H9 (cell line): ENCODE measurements at regions not wholly inside any gene's neighbourhood (a gene's known extent, or its start where the extent isn't known, plus 50 kb on each side); places are given as distances from the start of the nearest gene placed in this dataset.

ENCODE experiments used
- DNase-seq: peaks from one replicate; pipeline ENCODE4 v3.0.0-alpha.2; 2017
- H2AFZ ChIP-seq: one replicate; pipeline ENCODE4 v1.6.1; 2013; ENCODE audit warnings: mild to moderate bottlenecking, low read length, control low read depth, moderate library complexity
- H2AK5ac ChIP-seq: 2 replicates; pipeline ENCODE4 v1.6.1; 2013; ENCODE audit warnings: low read length, control low read depth, mixed read lengths; ENCODE audit not compliant: insufficient read length
- H2BK120ac ChIP-seq: one replicate; pipeline ENCODE4 v1.6.1; 2013; ENCODE audit warnings: low read depth, mild to moderate bottlenecking, low read length, control low read depth, inconsistent platforms; ENCODE audit not compliant: poor library complexity, severe bottlenecking
- H2BK12ac ChIP-seq: 2 replicates; pipeline ENCODE4 v1.6.1; 2013; ENCODE audit warnings: low read length, control low read depth, mixed read lengths, low read depth; ENCODE audit not compliant: insufficient read length
- H2BK15ac ChIP-seq: 2 replicates; pipeline ENCODE4 v1.6.1; 2013; ENCODE audit warnings: low read depth, low read length, control low read depth
- H2BK20ac ChIP-seq: one replicate; pipeline ENCODE4 v1.6.1; 2013; ENCODE audit warnings: low read depth, mild to moderate bottlenecking, low read length, control low read depth, inconsistent platforms; ENCODE audit not compliant: poor library complexity, severe bottlenecking
- H2BK5ac ChIP-seq: 2 replicates; pipeline ENCODE4 v1.6.1; 2013; ENCODE audit warnings: low read length, control low read depth, mixed read lengths; ENCODE audit not compliant: insufficient read length
- H3K14ac ChIP-seq: 2 replicates; pipeline ENCODE4 v1.6.1; 2013; ENCODE audit warnings: low read length, control low read depth; ENCODE audit not compliant: insufficient read depth
- H3K18ac ChIP-seq: 2 replicates; pipeline ENCODE4 v1.6.1; 2013; ENCODE audit warnings: low read depth, mild to moderate bottlenecking, mixed read lengths, low read length, control low read depth; ENCODE audit not compliant: insufficient read length
- H3K23ac ChIP-seq: 2 replicates; pipeline ENCODE4 v1.6.1; 2013; ENCODE audit warnings: low read length, control low read depth, mixed read lengths, low read depth; ENCODE audit not compliant: insufficient read length
- H3K23me2 ChIP-seq: 2 replicates; pipeline ENCODE4 v1.6.1; 2013; ENCODE audit warnings: low read depth, mild to moderate bottlenecking, mixed read lengths, low read length, control low read depth; ENCODE audit not compliant: insufficient read length, poor library complexity, severe bottlenecking
- H3K27ac ChIP-seq: 2 replicates; pipeline ENCODE4 v1.5.1; 2013; ENCODE audit warnings: low read length, control low read depth, mixed read lengths, low read depth; ENCODE audit not compliant: insufficient read length
- H3K27me3 ChIP-seq: 2 replicates; pipeline ENCODE4 v1.6.1; 2013; ENCODE audit warnings: low read length, control low read depth, inconsistent platforms; ENCODE audit not compliant: insufficient read depth
- H3K4ac ChIP-seq: 2 replicates; pipeline ENCODE4 v1.6.1; 2013; ENCODE audit warnings: low read depth, mild to moderate bottlenecking, control low read depth, inconsistent platforms, low read length, moderate library complexity
- H3K4me1 ChIP-seq: 2 replicates; pipeline ENCODE4 v1.6.1; 2013; ENCODE audit warnings: low read length, control low read depth, inconsistent platforms; ENCODE audit not compliant: insufficient read depth
- H3K4me2 ChIP-seq: 2 replicates; pipeline ENCODE4 v1.6.1; 2013; ENCODE audit warnings: low read length, control low read depth, mixed read lengths; ENCODE audit not compliant: insufficient read length, insufficient read depth
- H3K56ac ChIP-seq: 2 replicates; pipeline ENCODE4 v1.6.1; 2013; ENCODE audit warnings: low read depth, mild to moderate bottlenecking, mixed read lengths, low read length, control low read depth; ENCODE audit not compliant: insufficient read length
- H3K79me1 ChIP-seq: 2 replicates; pipeline ENCODE4 v1.6.1; 2013; ENCODE audit warnings: low read depth, mild to moderate bottlenecking, moderate library complexity, low read length, control low read depth, inconsistent platforms; ENCODE audit not compliant: insufficient read depth, poor library complexity, severe bottlenecking
- H3K79me2 ChIP-seq: 2 replicates; pipeline ENCODE4 v1.6.1; 2013; ENCODE audit warnings: low read length, control low read depth, inconsistent platforms; ENCODE audit not compliant: insufficient read depth
- H3K9ac ChIP-seq: 2 replicates; pipeline ENCODE4 v1.6.1; 2013; ENCODE audit warnings: low read length, control low read depth, mixed read lengths; ENCODE audit not compliant: insufficient read length; ENCODE audit errors: extremely low read depth
- H3K9me3 ChIP-seq: one replicate; pipeline ENCODE4 v1.6.1; 2013; ENCODE audit warnings: low read depth, low read length, inconsistent platforms; ENCODE audit not compliant: control insufficient read depth
- H3T11ph ChIP-seq: one replicate; pipeline ENCODE4 v1.6.1; 2013; ENCODE audit warnings: mild to moderate bottlenecking, low read length, control low read depth, inconsistent platforms
- H4K20me1 ChIP-seq: one replicate; pipeline ENCODE4 v1.6.1; 2013; ENCODE audit not compliant: control insufficient read depth, insufficient read length, insufficient read depth
- H4K5ac ChIP-seq: 2 replicates; pipeline ENCODE4 v1.6.1; 2013; ENCODE audit warnings: low read depth, mild to moderate bottlenecking, mixed read lengths, low read length, control low read depth; ENCODE audit not compliant: insufficient read length
- H4K8ac ChIP-seq: replicated peaks from 2 replicates; pipeline ENCODE4 v1.6.1; 2013; ENCODE audit warnings: low read length, control low read depth, mixed read lengths, low read depth; ENCODE audit not compliant: insufficient read length
- H4K91ac ChIP-seq: 2 replicates; pipeline ENCODE4 v1.6.1; 2013; ENCODE audit warnings: low read depth, mild to moderate bottlenecking, moderate library complexity, mixed read lengths, low read length, control low read depth; ENCODE audit not compliant: insufficient read length
- H3K27ac Mint-ChIP-seq, 3 experiments: 2 replicates in 2 of 3; 3 replicates in 1 of 3; pipeline ENCODE4 v1.8.0; 2020 to 2021; ENCODE audit warnings: mixed read lengths in 3 of 3, mild to moderate bottlenecking in 1 of 3, moderate library complexity in 1 of 3
- H3K27me3 Mint-ChIP-seq: 2 replicates; pipeline ENCODE4 v1.8.0; 2021; ENCODE audit warnings: low read depth, mild to moderate bottlenecking, moderate library complexity, mixed read lengths
- H3K36me3 Mint-ChIP-seq, 3 experiments: 2 replicates in 2 of 3; 3 replicates in 1 of 3; pipeline ENCODE4 v1.8.0; 2020 to 2021; ENCODE audit warnings: low read depth in 3 of 3, mixed read lengths in 3 of 3; ENCODE audit not compliant: insufficient read depth in 1 of 3
- H3K4me1 Mint-ChIP-seq, 2 experiments: 2 replicates each; pipeline ENCODE4 v1.8.0; 2020; ENCODE audit warnings: mixed read lengths in 2 of 2
- H3K4me3 Mint-ChIP-seq, 2 experiments: 2 replicates in 1 of 2; 3 replicates in 1 of 2; pipeline ENCODE4 v1.8.0; 2020 to 2021; ENCODE audit warnings: mild to moderate bottlenecking in 2 of 2, mixed read lengths in 2 of 2, moderate library complexity in 1 of 2
- H3K9me3 Mint-ChIP-seq, 2 experiments: 2 replicates in 1 of 2; 3 replicates in 1 of 2; pipeline ENCODE4 v1.8.0; 2020; ENCODE audit warnings: mild to moderate bottlenecking in 2 of 2, mixed read lengths in 2 of 2, moderate library complexity in 1 of 2
- WGBS: extraction: QIAGEN DNeasy Blood & Tissue Kit; methylation state at CpG from one replicate; pipeline ENCODE4 v1.1.7; 2013; ENCODE audit warnings: missing lambda C conversion rate, low lambda C conversion rate, mixed read lengths; ENCODE audit not compliant: insufficient read length; ENCODE audit errors: extremely low coverage; 5-methylcytosine and 5-hydroxymethylcytosine counted together
- TF ChIP-seq, protein P1 (sequence below): fragments of 200-600 bp; sonication (generic); conservative IDR thresholded peaks from 3 replicates; pipeline ENCODE4 v1.8.0; 2021; ENCODE audit warnings: antibody characterized with exemption, mild to moderate bottlenecking

DNA sequence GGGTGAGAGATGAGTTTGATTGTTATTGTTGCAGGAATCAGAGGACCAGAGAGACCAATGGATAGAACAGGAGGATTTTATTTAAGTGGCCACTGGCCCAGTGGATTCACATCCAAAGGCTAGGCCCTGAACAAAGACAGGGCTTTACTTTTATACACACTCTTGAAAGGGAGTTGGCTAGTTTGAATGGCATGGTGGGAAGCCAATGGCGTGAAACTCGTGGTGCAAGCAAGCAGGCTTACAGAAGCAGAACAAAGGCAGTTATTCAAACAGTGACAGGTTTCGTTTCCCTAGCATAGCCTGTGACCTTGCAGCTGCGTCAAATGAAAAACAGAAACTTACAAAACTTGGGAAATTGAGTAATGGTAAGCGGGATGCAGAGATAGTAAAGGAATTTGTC, 110.2 kb upstream of the PRDX4 start:
- Mint-ChIP-seq H3K36me3 (peaks cover 6 to 32% (median 20%) of the 10 kb centered on the region in 3 experiments; a peak in 6 of 7 replicates), H3K4me3 (no peak overlapping the region), H3K9me3 (peaks cover 13 to 38% of the 10 kb centered on the region in 2 experiments), H3K27ac (no peak overlapping the region), H3K4me1 (peaks cover 7 to 9% of the 10 kb centered on the region in 2 experiments; a peak in 3 of 4 replicates), H3K27me3 (no peaks in the 10 kb centered on the region)
- Histone ChIP-seq H3K4me1 (no peaks in the 10 kb centered on the region), H3K27me3 (no peaks in the 10 kb centered on the region), H3K27ac (no peak overlapping the region), H3K23ac (no peak overlapping the region), H2BK5ac (no peak overlapping the region), H3T11ph (no peak overlapping the region), H2AK5ac (no peak overlapping the region), H3K79me2 (no peaks in the 10 kb centered on the region), H4K20me1 (no peaks in the 10 kb centered on the region), H3K9ac (no peak overlapping the region), H4K8ac (no peak overlapping the region), H3K14ac (no peak overlapping the region), H3K56ac (no peak overlapping the region), H4K5ac (no peak overlapping the region), H4K91ac (no peak overlapping the region), H2AFZ (no peak overlapping the region), H3K79me1 (no peaks in the 10 kb centered on the region), H3K23me2 (no peaks in the 10 kb centered on the region), H3K4me2 (no peak overlapping the region), H2BK20ac (no peak overlapping the region), H2BK15ac (no peak overlapping the region), H3K18ac (no peak overlapping the region), H3K9me3 (peaks cover 22% of the 10 kb centered on the region), H2BK120ac (no peak overlapping the region), H2BK12ac (no peak overlapping the region), H3K4ac (no peak overlapping the region)
- DNase-seq, result no peak
- no CpG with 5 or more reads among the region's 5 CpGs for WGBS
- TF ChIP-seq, protein P1, sequence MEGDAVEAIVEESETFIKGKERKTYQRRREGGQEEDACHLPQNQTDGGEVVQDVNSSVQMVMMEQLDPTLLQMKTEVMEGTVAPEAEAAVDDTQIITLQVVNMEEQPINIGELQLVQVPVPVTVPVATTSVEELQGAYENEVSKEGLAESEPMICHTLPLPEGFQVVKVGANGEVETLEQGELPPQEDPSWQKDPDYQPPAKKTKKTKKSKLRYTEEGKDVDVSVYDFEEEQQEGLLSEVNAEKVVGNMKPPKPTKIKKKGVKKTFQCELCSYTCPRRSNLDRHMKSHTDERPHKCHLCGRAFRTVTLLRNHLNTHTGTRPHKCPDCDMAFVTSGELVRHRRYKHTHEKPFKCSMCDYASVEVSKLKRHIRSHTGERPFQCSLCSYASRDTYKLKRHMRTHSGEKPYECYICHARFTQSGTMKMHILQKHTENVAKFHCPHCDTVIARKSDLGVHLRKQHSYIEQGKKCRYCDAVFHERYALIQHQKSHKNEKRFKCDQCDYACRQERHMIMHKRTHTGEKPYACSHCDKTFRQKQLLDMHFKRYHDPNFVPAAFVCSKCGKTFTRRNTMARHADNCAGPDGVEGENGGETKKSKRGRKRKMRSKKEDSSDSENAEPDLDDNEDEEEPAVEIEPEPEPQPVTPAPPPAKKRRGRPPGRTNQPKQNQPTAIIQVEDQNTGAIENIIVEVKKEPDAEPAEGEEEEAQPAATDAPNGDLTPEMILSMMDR, result no peak
